ENCODE measurements at regions not wholly inside any gene's neighbourhood (a gene's known extent, or its start where the extent isn't known, plus 50 kb on each side); places are given as distances from the start of the nearest gene placed in this dataset.

DNA sequence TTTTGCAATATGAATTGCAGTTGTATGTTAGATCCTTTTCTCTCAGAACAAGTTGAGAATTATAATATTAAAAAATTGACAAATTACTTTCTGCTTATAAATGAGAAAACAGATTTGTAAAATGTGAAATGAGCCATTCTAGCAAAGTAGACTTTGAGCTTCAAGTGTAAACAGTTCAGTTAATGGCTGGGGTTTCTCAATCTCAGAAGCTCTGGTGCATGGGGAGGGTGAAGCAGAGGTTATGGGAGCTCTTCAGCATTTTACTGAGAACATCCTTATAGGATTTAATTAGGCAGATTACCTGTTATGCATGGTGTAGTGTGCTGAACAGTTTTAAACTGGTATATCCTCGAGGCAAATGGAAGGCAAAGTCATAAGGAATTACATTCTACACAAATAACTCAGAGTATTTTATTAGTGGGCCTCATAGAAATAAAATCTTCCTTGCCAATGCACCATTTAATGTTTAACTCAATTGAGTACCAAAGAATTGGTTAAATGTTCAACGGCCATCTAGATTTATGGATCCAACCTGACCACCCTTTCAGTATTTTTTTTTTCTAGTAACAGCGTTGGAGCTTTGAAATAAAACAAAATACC lies 1143.6 kb upstream of the ADGRL2 start:
- no peak for DNase-seq
- H3K36me3 Mint-ChIP-seq (ENCODE audit: low read depth): no peaks in the 10 kb centered on the region; the same call in 1 of the 2 replicates
- peaks cover 37% of the 10 kb centered on the region for H3K9me3 Mint-ChIP-seq
- H3K4me1 Mint-ChIP-seq (ENCODE audit: low read depth): no peaks in the 10 kb centered on the region
- no peak overlapping the region for H3K4me3 Mint-ChIP-seq
- TF ChIP-seq, protein P1, sequence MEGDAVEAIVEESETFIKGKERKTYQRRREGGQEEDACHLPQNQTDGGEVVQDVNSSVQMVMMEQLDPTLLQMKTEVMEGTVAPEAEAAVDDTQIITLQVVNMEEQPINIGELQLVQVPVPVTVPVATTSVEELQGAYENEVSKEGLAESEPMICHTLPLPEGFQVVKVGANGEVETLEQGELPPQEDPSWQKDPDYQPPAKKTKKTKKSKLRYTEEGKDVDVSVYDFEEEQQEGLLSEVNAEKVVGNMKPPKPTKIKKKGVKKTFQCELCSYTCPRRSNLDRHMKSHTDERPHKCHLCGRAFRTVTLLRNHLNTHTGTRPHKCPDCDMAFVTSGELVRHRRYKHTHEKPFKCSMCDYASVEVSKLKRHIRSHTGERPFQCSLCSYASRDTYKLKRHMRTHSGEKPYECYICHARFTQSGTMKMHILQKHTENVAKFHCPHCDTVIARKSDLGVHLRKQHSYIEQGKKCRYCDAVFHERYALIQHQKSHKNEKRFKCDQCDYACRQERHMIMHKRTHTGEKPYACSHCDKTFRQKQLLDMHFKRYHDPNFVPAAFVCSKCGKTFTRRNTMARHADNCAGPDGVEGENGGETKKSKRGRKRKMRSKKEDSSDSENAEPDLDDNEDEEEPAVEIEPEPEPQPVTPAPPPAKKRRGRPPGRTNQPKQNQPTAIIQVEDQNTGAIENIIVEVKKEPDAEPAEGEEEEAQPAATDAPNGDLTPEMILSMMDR (IDR thresholded peaks at IDR 0.05): no peak
- H3K27me3 Mint-ChIP-seq (ENCODE audit: insufficient read depth): no peaks in the 10 kb centered on the region
- H3K27ac Mint-ChIP-seq: no peak overlapping the region

DNA sequence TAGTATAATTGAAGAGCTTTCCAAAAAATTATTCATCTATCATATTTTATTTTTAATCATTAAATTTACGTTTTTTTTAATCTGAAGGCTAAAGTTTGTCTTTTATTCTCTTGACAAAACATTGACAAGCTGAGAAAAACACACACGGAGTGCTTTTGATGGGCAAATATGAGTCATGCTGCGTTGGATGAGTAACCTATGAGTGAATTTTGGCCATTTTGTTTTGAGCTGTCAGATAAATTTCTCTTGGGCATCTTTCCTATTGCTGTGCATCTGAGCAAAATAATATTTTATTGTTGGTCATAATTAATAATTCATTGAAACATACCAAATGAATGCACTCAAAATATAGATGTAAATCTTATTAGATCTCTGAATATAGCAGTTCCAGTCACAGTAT lies 1144.1 kb upstream of the ADGRL2 start:
- no peak overlapping the region for H3K4me3 Mint-ChIP-seq
- TF ChIP-seq, protein P1 (IDR thresholded peaks at IDR 0.05): no peak

DNA sequence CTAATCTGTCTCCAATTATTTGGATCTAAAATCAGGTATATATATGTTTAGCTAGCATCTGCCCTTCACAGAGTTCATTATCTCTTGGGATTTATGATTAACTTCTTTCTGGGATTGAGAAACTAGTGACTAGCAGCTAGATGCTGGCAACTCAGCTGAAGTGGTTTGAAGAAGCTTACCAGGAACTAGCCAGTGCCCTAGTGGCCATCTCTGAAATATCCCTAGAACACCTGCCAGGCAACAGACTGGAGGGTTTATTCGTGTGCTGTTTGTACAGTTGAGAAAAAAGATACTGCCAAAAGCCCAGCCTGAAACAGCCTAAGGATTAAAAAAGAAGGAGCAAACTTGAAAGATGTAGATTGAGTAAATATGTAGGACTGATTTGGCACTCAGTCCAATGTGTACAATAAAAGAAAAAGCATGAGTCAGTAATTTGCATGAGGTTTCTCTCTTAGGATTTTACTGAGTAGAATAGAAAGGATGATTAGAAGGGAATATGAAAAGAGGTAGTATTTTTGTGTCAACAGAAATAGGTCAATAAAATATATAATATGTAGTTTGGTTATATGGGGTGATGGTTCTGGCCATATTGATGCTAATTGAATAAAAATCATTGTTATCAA lies 1144.6 kb upstream of the ADGRL2 start:
- no peak for DNase-seq
- H3K27me3 Mint-ChIP-seq (ENCODE audit: insufficient read depth): no peaks in the 10 kb centered on the region
- H3K4me1 Mint-ChIP-seq (ENCODE audit: low read depth): no peaks in the 10 kb centered on the region
- H3K27ac Mint-ChIP-seq: no peak overlapping the region
- no peak overlapping the region for H3K4me3 Mint-ChIP-seq
- H3K36me3 Mint-ChIP-seq (ENCODE audit: low read depth): no peaks in the 10 kb centered on the region; the same call in 1 of the 2 replicates
- H3K9me3 Mint-ChIP-seq: peaks cover 29% of the 10 kb centered on the region
- TF ChIP-seq, protein P1 (IDR thresholded peaks at IDR 0.05): no peak

More for the DNA sequence above, 1144.1 kb upstream of the ADGRL2 start:
- Mint-ChIP-seq H3K27ac (no peak overlapping the region), H3K9me3 (peaks cover 32% of the 10 kb centered on the region), H3K27me3 (ENCODE audit: insufficient read depth) (no peaks in the 10 kb centered on the region), H3K4me1 (ENCODE audit: low read depth) (no peaks in the 10 kb centered on the region), H3K36me3 (ENCODE audit: low read depth) (no peaks in the 10 kb centered on the region; the same call in 1 of the 2 replicates)
- DNase-seq: no peak

DNA sequence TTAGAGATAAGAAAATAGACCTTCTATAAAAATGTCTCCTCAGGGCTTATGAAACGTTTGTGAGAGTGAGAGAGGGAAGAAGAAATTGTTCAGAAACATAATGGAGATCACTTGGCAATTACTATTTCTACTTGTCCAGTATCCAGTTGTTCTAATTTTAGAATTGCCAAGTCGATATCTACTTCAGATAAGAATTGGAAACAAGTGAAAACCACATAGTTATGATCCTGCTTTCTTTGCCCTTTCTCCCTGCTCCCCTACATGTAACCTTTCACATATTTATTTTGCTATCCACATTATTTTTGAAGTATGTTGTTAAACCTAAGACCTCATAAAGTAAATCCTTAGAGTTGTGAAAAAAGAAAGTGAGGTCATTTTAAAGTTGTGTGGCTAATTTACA lies 1154.7 kb upstream of the ADGRL2 start:
- no peak for DNase-seq
- Mint-ChIP-seq H3K4me1 (ENCODE audit: low read depth) (no peaks in the 10 kb centered on the region), H3K9me3 (peaks cover 30% of the 10 kb centered on the region), H3K4me3 (no peak overlapping the region), H3K36me3 (ENCODE audit: low read depth) (no peaks in the 10 kb centered on the region), H3K27ac (no peak overlapping the region), H3K27me3 (ENCODE audit: insufficient read depth) (no peaks in the 10 kb centered on the region)
- TF ChIP-seq, protein P1 (IDR thresholded peaks at IDR 0.05): no peak

DNA sequence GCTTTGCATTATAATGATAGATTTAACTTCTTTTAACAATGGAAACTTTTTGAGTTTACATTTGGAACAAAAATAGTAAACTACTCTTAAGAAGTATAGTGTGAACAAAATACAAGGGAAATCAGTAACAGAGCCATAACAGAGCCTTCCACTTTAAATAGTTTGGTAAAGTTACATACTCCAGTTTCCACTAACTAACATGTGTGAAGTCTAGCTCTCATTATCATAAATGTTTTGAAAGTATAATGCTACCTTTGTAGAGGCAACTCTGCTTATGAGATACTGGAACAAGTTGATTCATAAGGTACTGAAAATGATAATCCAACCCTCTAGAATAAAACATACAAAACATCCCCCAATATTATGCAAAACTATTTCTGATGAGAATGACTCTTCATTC lies 1155.1 kb upstream of the ADGRL2 start:
- no peak for DNase-seq
- Mint-ChIP-seq H3K4me1 (ENCODE audit: low read depth) (no peaks in the 10 kb centered on the region), H3K4me3 (no peak overlapping the region), H3K27me3 (ENCODE audit: insufficient read depth) (no peaks in the 10 kb centered on the region), H3K9me3 (peaks cover 26% of the 10 kb centered on the region), H3K27ac (no peak overlapping the region), H3K36me3 (ENCODE audit: low read depth) (no peaks in the 10 kb centered on the region)
- TF ChIP-seq, protein P1 (IDR thresholded peaks at IDR 0.05): no peak

Data from HFFc6 (cell line).